ENCODE measurements at regions not wholly inside any gene's neighbourhood (a gene's known extent, or its start where the extent isn't known, plus 50 kb on each side); places are given as distances from the start of the nearest gene placed in this dataset.

GRCh38 chr5:142422429-142422828 is 97.6 kb upstream of the SPRY4 start:
- H3K9me3 ChIP-seq (ENCODE audit: insufficient read depth, low read length) = no peaks in the 10 kb centered on the region
- H4K20me1 ChIP-seq (ENCODE audit: insufficient read depth, low read length) = no peaks in the 10 kb centered on the region
- no peak overlapping the region for H3K9ac ChIP-seq (ENCODE audit: low read length)
- peaks cover 31% of the 10 kb centered on the region for H3K4me1 ChIP-seq (ENCODE audit: low read length)
- H3K4me2 ChIP-seq (ENCODE audit: low read length) = no peak overlapping the region
- H2AFZ ChIP-seq (ENCODE audit: low read depth, low read length) = no peak overlapping the region
- no peak overlapping the region for H3K4me3 ChIP-seq (ENCODE audit: low read length)
- H3K27ac ChIP-seq (ENCODE audit: low read length) = no peak overlapping the region
- H3K36me3 ChIP-seq (replicated peaks; ENCODE audit: low read depth, low read length) = no peaks in the 10 kb centered on the region
- H3K27me3 ChIP-seq (ENCODE audit: low read depth, low read length) = no peaks in the 10 kb centered on the region
- TF ChIP-seq EZH2phosphoT487 (IDR thresholded peaks at IDR 0.05; ENCODE audit: low read depth) = no peak
- TF ChIP-seq CTCF (IDR thresholded peaks at IDR 0.05; ENCODE audit: low read depth, low read length) = no peak
- H3K79me2 ChIP-seq (ENCODE audit: low read length) = no peaks in the 10 kb centered on the region

GRCh38 chr5:142421621-142422397 is 97.0 kb upstream of the SPRY4 start:
- no peak overlapping the region for H2AFZ ChIP-seq (ENCODE audit: low read depth, low read length)
- no peaks in the 10 kb centered on the region for H3K27me3 ChIP-seq (ENCODE audit: low read depth, low read length)
- no peak for TF ChIP-seq CTCF (IDR thresholded peaks at IDR 0.05; ENCODE audit: low read depth, low read length)
- no peak for TF ChIP-seq EZH2phosphoT487 (IDR thresholded peaks at IDR 0.05; ENCODE audit: low read depth)
- no peaks in the 10 kb centered on the region for H3K36me3 ChIP-seq (replicated peaks; ENCODE audit: low read depth, low read length)
- no peaks in the 10 kb centered on the region for H4K20me1 ChIP-seq (ENCODE audit: insufficient read depth, low read length)
- peaks cover 31% of the 10 kb centered on the region for H3K4me1 ChIP-seq (ENCODE audit: low read length)
- no peak overlapping the region for H3K9ac ChIP-seq (ENCODE audit: low read length)
- no peak overlapping the region for H3K4me3 ChIP-seq (ENCODE audit: low read length)
- no peaks in the 10 kb centered on the region for H3K9me3 ChIP-seq (ENCODE audit: insufficient read depth, low read length)
- no peaks in the 10 kb centered on the region for H3K79me2 ChIP-seq (ENCODE audit: low read length)
- no peak overlapping the region for H3K4me2 ChIP-seq (ENCODE audit: low read length)
- H3K27ac ChIP-seq (ENCODE audit: low read length) = no peak overlapping the region

- no peak overlapping the region for H3K27ac ChIP-seq (ENCODE audit: low read length)
- no peak overlapping the region for H2AFZ ChIP-seq (ENCODE audit: low read depth, low read length)
- H3K36me3 ChIP-seq (replicated peaks; ENCODE audit: low read depth, low read length) = no peaks in the 10 kb centered on the region
- no peak overlapping the region for H3K4me2 ChIP-seq (ENCODE audit: low read length)
- H3K9me3 ChIP-seq (ENCODE audit: insufficient read depth, low read length) = no peaks in the 10 kb centered on the region
- H3K4me3 ChIP-seq (ENCODE audit: low read length) = no peak overlapping the region
- no peak overlapping the region for H3K9ac ChIP-seq (ENCODE audit: low read length)
- peaks cover 31% of the 10 kb centered on the region for H3K4me1 ChIP-seq (ENCODE audit: low read length)
- no peak for TF ChIP-seq CTCF (IDR thresholded peaks at IDR 0.05; ENCODE audit: low read depth, low read length)
- no peak for TF ChIP-seq EZH2phosphoT487 (IDR thresholded peaks at IDR 0.05; ENCODE audit: low read depth)
- H3K79me2 ChIP-seq (ENCODE audit: low read length) = no peaks in the 10 kb centered on the region
- no peaks in the 10 kb centered on the region for H4K20me1 ChIP-seq (ENCODE audit: insufficient read depth, low read length)
- no peaks in the 10 kb centered on the region for H3K27me3 ChIP-seq (ENCODE audit: low read depth, low read length)
Observed at GRCh38 chr5:142421228-142421617, 96.4 kb upstream of the SPRY4 start.

- H2AFZ ChIP-seq (ENCODE audit: low read depth, low read length) = 0 out of 2 replicates have a peak overlapping the region, but pooled peaks have one; percentile 2
- no peaks in the 10 kb centered on the region for H3K79me2 ChIP-seq (ENCODE audit: low read length)
- no peak overlapping the region for H3K9ac ChIP-seq (ENCODE audit: low read length)
- H3K36me3 ChIP-seq (replicated peaks; ENCODE audit: low read depth, low read length) = no peaks in the 10 kb centered on the region
- H4K20me1 ChIP-seq (ENCODE audit: insufficient read depth, low read length) = no peaks in the 10 kb centered on the region
- peaks cover 31% of the 10 kb centered on the region for H3K4me1 ChIP-seq (ENCODE audit: low read length)
- H3K9me3 ChIP-seq (ENCODE audit: insufficient read depth, low read length) = no peaks in the 10 kb centered on the region
- H3K27ac ChIP-seq (ENCODE audit: low read length) = peak overlapping the region; percentile 75
- H3K4me3 ChIP-seq (ENCODE audit: low read length) = no peak overlapping the region
- no peaks in the 10 kb centered on the region for H3K27me3 ChIP-seq (ENCODE audit: low read depth, low read length)
- H3K4me2 ChIP-seq (ENCODE audit: low read length) = peak overlapping the region; percentile 41
- TF ChIP-seq EZH2phosphoT487 (IDR thresholded peaks at IDR 0.05; ENCODE audit: low read depth) (no peak), CTCF (IDR thresholded peaks at IDR 0.05; ENCODE audit: low read depth, low read length) (no peak)
Observed at GRCh38 chr5:142420561-142421227, 95.9 kb upstream of the SPRY4 start.
